SK-N-SH (cell line): ENCODE measurements at regions not wholly inside any gene's neighbourhood (a gene's known extent, or its start where the extent isn't known, plus 50 kb on each side); places are given as distances from the start of the nearest gene placed in this dataset.

ENCODE experiments used
- SIN3A ChIP-seq: IDR thresholded peaks from 2 replicates; pipeline ENCODE4 v1.6.1; 2012; ENCODE audit warnings: low read depth, mild to moderate bottlenecking, low read length, moderate library complexity, borderline replicate concordance
- small RNA-seq, 7 experiments: library from RNA; depleted of rRNA; stranded (forward); fragments of <200 nt; gene quantifications; one replicate each; pipeline ENCODE3, GENCODE V24; 2012
- TF ChIP-seq, protein P1 (sequence below): IDR thresholded peaks from 2 replicates; pipeline ENCODE4; 2012

DNA sequence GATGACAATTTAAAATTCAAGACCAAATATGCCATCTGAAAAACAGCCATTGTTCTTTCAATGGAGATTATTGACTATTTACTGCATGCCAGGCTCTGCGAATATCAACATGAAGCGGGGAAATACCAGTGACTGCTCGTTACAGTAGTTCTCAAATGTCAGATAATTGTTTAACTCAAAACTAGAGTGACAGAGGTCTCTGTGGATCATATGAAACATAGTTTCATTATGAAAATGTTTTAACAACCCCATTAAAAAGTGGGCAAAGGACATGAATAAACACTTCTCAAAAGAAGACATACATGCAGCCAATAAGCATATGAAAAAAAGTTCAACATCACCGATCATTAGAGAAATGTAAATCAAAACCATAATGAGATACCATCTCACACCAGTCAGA, 50.0 kb upstream of the GPR149 start (continued):
- TF ChIP-seq, protein P1, sequence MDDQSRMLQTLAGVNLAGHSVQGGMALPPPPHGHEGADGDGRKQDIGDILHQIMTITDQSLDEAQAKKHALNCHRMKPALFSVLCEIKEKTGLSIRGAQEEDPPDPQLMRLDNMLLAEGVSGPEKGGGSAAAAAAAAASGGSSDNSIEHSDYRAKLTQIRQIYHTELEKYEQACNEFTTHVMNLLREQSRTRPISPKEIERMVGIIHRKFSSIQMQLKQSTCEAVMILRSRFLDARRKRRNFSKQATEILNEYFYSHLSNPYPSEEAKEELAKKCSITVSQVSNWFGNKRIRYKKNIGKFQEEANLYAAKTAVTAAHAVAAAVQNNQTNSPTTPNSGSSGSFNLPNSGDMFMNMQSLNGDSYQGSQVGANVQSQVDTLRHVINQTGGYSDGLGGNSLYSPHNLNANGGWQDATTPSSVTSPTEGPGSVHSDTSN: no peak
- TF ChIP-seq SIN3A: no peak

Small RNA genes lying in the stretch of these regions (small RNA-seq; reads per million reads assigned to genes)
- 0 reads per million in 7 experiments for gene DYNLL1P5
